ENCODE measurements at regions not wholly inside any gene's neighbourhood (a gene's known extent, or its start where the extent isn't known, plus 50 kb on each side); places are given as distances from the start of the nearest gene placed in this dataset.

DNA sequence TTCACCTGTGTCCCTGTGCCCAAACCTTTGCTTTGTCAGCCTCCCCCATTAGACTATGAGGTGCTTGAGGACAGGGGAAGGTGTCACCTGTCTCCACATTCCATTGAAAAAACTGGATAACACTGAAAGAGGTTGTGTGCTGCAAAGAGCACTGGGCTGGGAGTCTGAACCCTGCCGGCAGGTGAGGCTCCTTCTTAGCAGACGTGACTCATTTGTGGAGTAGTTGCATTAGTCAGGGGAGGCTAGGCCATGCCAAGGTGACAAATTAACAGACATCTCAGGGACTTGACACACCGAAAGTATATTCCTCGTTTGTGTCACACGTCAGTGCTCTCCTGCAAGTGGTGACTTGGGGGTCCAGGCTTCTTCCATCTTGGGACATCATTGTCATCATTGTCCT lies 95.9 kb upstream of the STX18 start:
- DNase-seq (ENCODE audit: low spot score), result no peak

DNA sequence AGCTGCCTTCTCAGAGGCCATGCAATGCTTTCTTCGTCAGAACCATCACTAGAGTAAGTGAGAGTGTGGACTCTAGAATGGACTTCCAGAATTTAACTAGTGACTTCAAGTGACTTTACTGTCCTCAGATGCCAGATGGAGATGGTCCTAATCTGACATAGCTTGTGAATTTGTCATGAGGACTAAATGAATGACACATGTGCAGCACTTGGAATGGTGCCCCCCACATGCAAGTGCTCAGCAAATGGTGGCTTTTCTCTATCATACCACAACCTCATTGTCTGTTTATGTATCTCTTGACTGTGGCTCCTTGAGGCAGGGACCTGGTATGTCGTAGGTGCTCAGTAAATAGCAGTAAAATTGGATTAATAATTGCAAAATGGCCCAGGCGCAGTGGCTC lies 91.6 kb upstream of the STX18 start:
- DNase-seq (ENCODE audit: low spot score), result no peak

GRCh38 chr4:4631150-4631549 lies 89.3 kb upstream of the STX18 start:
- DNase-seq (ENCODE audit: low spot score), result no peak

DNA sequence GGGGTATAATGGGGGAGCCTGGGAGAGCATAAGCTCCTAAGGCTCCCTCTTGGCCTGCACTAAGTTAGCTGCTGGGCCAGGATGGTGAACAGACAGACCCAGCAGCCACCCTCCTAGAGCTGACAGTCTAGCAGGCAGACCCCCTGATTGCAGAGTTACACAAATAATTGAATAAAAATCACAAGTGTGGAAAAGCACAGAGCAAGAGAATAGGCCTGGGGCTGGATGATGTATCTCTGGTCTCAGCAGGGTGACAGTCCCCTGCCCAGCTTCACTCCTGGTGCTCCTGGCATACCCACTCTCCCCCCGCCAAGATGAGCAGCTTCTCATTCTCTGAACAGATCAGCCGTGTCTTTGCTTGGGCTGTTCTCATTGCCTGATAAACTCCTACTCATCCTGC lies 86.1 kb upstream of the STX18 start:
- DNase-seq (ENCODE audit: low spot score), result no peak

- no peak for DNase-seq (ENCODE audit: low spot score)
Observed at GRCh38 chr4:4627111-4627510, 85.3 kb upstream of the STX18 start.

DNA sequence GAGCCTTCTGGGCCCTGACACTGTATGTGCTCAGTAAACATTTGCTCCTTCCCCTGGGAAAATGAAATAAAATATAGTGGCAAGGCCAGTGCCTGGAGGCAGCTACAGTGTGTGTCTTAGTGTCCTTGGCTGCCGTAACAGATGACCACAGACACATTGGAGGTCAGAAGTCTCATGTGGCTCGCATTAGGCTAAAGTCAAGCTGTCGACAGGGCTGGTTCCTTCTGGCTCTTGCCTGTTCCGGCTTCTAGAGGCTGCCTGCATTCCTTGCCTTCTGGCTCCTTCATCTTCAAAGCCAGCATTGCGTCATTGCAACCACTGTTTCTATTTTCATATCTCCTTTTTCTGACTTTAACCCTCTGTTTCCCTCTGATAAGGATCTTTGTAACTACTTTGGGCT lies 83.6 kb upstream of the STX18 start:
- DNase-seq (ENCODE audit: low spot score), result no peak

- no peak for DNase-seq (ENCODE audit: low spot score)
Observed at GRCh38 chr4:4624276-4624897, 82.5 kb upstream of the STX18 start.

GRCh38 chr4:4619821-4620220 lies 78.0 kb upstream of the STX18 start:
- no peak for DNase-seq (ENCODE audit: low spot score)

DNA sequence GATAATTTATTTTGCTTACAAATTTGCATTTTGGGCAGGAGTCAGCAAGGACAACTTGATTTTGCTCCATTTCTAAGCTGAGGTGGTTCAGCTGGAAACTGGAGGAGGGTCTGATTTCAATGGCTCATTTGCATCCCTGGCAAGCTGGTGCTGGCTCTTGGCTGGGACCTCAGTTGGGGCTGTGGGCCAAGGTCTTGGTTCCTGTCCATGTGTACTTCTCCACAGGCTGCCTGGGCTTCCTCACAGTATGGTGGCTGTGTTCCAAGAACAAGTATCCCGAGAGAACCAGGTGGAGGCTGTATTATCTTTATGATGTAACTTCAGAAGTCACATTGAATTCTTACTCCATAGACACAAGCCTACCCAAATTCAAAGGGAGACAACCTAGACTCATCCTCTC lies 77.0 kb upstream of the STX18 start:
- peak; percentile 17 for DNase-seq (ENCODE audit: low spot score)

DNA sequence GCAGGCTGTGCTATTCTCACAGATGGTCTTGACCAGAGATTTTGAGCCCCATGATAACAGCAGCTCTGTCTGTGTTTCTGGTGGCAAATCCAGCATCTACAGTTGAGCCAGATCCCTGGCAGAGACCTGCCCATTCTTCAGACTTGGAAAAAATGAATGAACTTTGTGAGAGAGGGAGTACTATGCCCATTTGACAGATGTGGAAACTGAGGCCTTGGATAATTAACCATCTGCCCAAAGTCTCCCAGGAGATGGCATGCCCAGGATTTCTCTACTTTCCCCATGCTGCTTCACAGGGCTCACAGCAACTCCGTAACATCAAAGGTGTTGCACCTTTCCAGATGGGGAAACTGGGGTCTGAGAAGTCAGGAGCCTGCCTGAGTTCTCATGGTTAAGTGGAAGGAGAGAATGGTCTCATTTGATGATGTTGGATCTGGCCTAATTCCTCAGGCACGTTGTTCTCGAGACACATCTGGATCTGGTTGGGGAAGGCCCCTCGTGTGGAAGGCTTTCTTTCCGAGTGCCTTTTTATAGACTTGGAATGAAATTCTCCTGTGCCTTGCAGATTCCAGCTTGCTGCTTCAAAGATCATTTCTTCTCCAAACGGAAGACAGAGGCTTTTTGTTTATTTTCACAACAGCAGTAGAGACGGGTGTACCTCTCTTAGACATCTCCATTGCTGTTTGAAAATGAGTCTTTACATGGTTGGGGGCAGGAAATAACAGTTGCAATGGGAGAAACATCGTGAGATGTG lies 73.3 kb upstream of the STX18 start:
- DNase-seq (ENCODE audit: low spot score), result peak; percentile 36

DNA sequence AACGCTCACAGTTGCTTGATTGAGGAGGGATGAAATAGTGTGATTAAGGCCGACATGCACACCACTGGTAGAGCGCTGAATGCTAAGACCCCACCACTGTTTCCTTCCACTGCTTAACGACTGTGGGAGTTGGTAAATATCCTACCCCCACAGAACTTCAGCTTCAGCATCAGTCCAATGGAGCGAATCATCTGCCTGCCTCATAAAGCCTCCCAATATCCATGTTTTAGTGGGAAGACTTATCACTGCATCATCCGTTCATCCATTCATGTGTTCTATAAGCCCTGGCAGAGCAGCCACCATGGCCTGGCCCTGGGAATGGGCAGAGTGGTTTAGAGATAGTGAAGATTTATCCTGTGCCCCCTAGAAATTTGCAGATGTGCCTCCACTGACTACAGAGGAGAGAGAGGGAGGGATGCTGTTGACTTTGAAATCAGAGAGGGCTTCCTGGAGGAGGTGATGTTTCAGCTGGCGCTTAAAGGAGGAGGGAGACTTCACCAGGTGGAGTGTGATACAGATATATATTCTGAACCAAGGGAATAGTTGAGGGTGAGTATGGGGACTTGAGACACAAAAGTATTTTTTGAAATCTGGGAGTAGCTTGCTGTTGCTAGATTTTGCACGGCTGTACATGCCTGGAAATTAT lies 71.9 kb upstream of the STX18 start:
- no peak for DNase-seq (ENCODE audit: low spot score)

- DNase-seq (ENCODE audit: low spot score), result no peak
Observed at GRCh38 chr4:4613126-4613465, 71.2 kb upstream of the STX18 start.

- DNase-seq (ENCODE audit: low spot score), result no peak
Observed at GRCh38 chr4:4610672-4611071, 68.8 kb upstream of the STX18 start.

GRCh38 chr4:4609622-4610334 lies 67.9 kb upstream of the STX18 start:
- DNase-seq (ENCODE audit: low spot score), result no peak

DNA sequence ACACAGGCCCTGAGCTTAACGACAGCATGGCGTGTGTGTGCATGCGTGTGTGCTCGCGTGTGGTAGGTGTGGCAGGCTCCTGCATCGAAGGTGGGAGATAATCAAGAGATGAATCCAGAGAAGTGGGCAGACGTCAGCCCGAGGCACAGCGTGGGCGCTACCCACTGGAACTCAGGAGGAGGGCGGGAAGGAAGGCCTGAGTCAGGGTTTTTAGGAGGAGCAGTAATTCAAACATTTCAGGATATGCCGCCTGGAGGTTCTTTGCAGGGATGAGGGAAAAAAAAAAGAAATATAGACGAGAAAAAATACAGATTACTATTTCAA lies 66.3 kb upstream of the STX18 start:
- no peak for DNase-seq (ENCODE audit: low spot score)

DNA sequence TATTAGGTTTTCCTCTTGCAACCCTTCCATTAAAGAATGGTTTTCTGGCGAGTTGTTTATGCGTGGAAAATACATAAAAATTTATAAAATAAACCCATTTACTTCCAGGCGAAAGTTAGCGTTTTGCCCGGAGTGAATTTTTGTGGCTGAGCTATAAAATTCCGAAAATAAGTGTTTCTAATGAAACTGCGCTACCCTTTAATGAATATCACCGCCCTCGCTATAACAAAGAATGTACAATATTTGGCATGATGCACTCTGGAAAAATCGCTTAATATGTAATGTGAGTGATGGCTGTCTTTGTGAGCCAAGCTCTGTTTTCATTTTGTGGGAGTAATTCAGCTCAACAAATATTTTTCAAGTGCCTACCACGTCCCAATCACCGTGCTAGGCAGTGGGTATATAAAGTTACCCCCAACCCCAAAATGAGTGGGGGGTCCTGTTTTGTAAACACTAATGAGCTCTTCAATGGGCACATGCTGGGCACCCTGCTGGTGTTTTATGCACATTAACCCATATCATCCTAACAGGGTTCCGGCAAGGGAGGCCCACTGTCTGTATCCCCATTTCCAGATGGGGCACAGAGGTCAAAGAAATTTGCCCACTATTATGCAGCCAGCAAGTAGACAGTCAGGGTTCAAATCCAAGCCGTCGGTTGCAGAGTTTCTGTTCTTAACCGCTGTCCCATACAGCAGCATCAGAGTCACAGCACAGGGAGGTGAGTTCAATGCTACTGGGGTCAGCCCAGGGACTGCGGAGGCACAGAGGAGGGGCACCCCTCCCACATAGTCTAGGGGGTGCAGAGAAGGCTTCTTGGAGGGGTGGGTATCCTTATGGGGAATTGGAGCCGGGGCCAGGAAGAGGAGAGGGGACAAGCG lies 65.7 kb upstream of the STX18 start:
- DNase-seq (ENCODE audit: low spot score), result no peak

GRCh38 chr4:4606321-4606720 lies 64.5 kb upstream of the STX18 start:
- DNase-seq (ENCODE audit: low spot score), result no peak

DNA sequence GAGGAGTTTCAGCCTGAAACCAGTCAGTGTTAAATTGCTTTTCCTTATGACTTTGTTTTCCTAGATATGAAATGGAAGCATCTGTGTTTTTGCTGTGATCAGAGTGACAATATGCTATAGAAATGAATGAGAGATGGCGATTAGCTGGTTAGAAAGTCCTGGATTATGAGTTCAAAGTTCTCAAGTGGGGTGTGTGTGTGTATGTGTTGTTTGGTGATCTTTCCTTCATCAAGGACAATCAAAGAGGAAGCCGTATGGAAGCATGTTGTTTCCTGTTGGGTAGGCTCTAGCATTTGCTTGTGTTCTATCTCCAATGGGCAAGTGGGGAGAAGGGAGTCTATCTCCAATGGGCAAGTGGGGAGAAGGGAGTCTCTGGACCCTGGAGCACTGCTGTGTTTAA lies 64.0 kb upstream of the STX18 start:
- no peak for DNase-seq (ENCODE audit: low spot score)

DNA sequence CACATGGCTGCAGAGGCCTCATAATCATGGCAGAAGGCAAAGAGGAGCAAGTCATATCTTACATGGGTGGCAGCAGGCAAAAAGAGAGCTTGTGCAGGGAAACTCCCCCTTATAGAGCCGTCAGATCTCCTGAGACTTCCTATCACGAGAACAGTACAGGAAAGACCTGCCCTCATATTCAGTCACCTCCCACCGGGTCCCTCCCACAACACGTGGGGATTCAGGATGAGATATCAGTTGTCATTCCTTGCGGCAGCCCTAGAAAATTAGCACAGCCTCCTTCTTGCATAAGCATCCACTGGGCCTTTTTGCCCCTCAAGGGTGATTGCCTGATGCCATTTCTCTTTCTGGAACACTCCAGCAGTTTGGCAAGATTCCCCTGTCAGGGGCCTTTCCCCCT lies 61.7 kb upstream of the STX18 start:
- no peak for DNase-seq (ENCODE audit: low spot score)

- no peak for DNase-seq (ENCODE audit: low spot score)
Observed at GRCh38 chr4:4603067-4603466, 61.2 kb upstream of the STX18 start.

DNA sequence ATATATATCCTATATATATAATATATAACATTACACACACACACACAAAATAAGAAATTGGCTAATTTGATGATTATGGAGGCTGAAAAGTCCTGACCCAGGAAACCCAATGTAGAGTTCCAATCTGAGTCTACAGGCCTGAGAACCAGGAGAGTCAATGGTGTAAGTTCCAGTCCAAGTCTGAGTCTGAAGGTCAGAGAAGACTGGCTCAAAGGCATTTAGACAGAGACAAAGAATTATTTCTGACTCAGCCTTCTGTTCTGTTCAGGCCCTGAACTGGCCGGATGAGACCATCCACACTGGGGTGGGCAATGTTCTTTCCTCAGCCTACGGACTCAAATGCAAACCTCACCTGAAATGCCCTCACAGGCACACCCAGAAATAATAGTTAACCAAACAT lies 60.6 kb upstream of the STX18 start:
- DNase-seq (ENCODE audit: low spot score), result no peak

DNA sequence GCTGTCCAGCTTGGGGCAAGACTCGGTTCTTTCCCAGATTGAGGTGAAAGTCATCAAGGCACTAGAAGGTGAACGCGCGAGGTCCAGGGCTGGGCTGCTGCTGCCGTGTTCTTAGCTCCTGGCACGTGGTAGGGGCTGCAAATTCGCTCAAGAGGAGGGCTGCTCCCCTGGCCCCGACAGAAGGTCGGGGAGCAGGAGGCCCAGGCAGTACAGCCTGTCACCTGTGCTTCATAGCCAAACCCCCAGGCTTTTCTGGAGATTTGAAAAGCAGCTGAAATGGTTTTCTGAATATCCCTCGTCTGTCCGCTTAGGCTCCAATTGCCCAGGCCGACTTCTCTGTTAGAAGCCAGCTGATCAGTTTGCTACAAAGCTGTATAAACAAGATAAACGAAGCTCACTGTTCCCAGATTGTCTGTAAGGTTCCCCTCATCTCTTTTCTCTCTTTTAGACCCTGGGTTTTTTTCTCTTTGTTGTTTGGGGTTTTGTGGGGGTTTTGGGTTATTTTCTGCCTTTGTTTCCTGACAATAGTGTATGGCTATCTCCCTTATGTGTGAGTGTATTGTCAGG lies 60.0 kb upstream of the STX18 start:
- DNase-seq (ENCODE audit: low spot score), result no peak
